GM13976 (cell line): ENCODE measurements at regions not wholly inside any gene's neighbourhood (a gene's known extent, or its start where the extent isn't known, plus 50 kb on each side); places are given as distances from the start of the nearest gene placed in this dataset.
"Not testable (repeated sequence)": the region's sequence is repeated elsewhere in the genome, so short reads cannot be mapped to it uniquely, and the experiment has no call there.

Experiments used
- DNase-seq: peaks from one replicate; pipeline ENCODE4 v3.0.0; 2012; ENCODE audit warnings: low spot score
- CTCF ChIP-seq: IDR thresholded peaks from 2 replicates; pipeline ENCODE4 v1.5.1; 2012; ENCODE audit warnings: borderline replicate concordance, mild to moderate bottlenecking; ENCODE audit not compliant: insufficient read depth; ENCODE audit errors: extremely low read depth, missing control alignments, control extremely low read depth
- in situ Hi-C: fragments of 300-500 bp; cut with MboI; formaldehyde crosslinking; loops from one replicate; pipeline ENCODE4 v1.12.0; 2022; ENCODE audit warnings: low sequenced_read_pairs, mixed read lengths, inconsistent platforms; ENCODE audit not compliant: unreplicated experiment

GRCh38 chr2:83887757-83888156 is 571.3 kb downstream of the SUCLG1 start:
- DNase-seq = no peak
- in situ Hi-C loops = no loop called here
- TF ChIP-seq CTCF = no peak

GRCh38 chr2:83879127-83879526 is 580.0 kb downstream of the SUCLG1 start:
- in situ Hi-C loops = no loop called here
- TF ChIP-seq CTCF = no peak
- DNase-seq = no peak

- in situ Hi-C loops, DNase-seq: not testable (repeated sequence)
These were observed 581.8 kb downstream of the SUCLG1 start for GRCh38 chr2:83877261-83877660.

- TF ChIP-seq CTCF = no peak
- no peak for DNase-seq
- in situ Hi-C loops = no loop called here
These were observed 584.2 kb downstream of the SUCLG1 start for GRCh38 chr2:83874712-83875430.

- no peak for DNase-seq
- no peak for TF ChIP-seq CTCF
- in situ Hi-C loops = no loop called here
These were observed 585.0 kb downstream of the SUCLG1 start for GRCh38 chr2:83874066-83874465.

- DNase-seq = no peak
These were observed 586.0 kb downstream of the SUCLG1 start for GRCh38 chr2:83873110-83873509.

More at GRCh38 chr2:83873110-83873509, 586.0 kb downstream of the SUCLG1 start:
- TF ChIP-seq CTCF = no peak
- in situ Hi-C loops = no loop called here
